Thyroid gland (tissue), 4 donors: ENCODE measurements at regions not wholly inside any gene's neighbourhood (a gene's known extent, or its start where the extent isn't known, plus 50 kb on each side); places are given as distances from the start of the nearest gene placed in this dataset.

Experiments
- CTCF ChIP-seq, 6 experiments: fragments of 200-600 bp in 3 of 6; fragments of 450-650 bp in 3 of 6; sonication (generic) in 3 of 6; IDR thresholded peaks; one replicate each; pipeline ENCODE4 v1.5.1; 2016 to 2019; ENCODE audit warnings: antibody characterized with exemption in 6 of 6, mild to moderate bottlenecking in 2 of 6, inconsistent platforms in 1 of 6, moderate library complexity in 1 of 6
- POLR2A ChIP-seq, 2 donors: fragments of 450-650 bp; IDR thresholded peaks; one replicate each; pipeline ENCODE4 v1.6.1; 2017; ENCODE audit warnings: antibody characterized with exemption in 2 of 2, mild to moderate bottlenecking in 2 of 2, moderate library complexity in 1 of 2

GRCh38 chr6:15829156-15829555 is 166.3 kb upstream of the DTNBP1 start:
- TF ChIP-seq CTCF (IDR thresholded peaks at IDR 0.05): no peak
- no peak for TF ChIP-seq POLR2A (IDR thresholded peaks at IDR 0.05)
